Activated naive CD4-positive, alpha-beta T cell treated with anti-CD3 and anti-CD28 coated beads for 36 hours (primary cell): ENCODE measurements at regions not wholly inside any gene's neighbourhood (a gene's known extent, or its start where the extent isn't known, plus 50 kb on each side); places are given as distances from the start of the nearest gene placed in this dataset.
"Not testable (repeated sequence)": the region's sequence is repeated elsewhere in the genome, so short reads cannot be mapped to it uniquely, and the experiment has no call there.

Source experiments
- CTCF ChIA-PET: fragments of 350-600 bp; sonication (Branson Sonifier 250); formaldehyde crosslinking; loops from one replicate; lab custom pipeline; 2021; ENCODE audit warnings: antibody characterized with exemption; lab: Charles Lee
- DNase-seq: peaks from one replicate; pipeline ENCODE4 v3.0.0-alpha.2; 2020
- H3K27ac Mint-ChIP-seq: one replicate; pipeline ENCODE4 v1.8.0; 2021; ENCODE audit warnings: mild to moderate bottlenecking, mixed read lengths
- H3K27me3 Mint-ChIP-seq: one replicate; pipeline ENCODE4 v1.8.0; 2021; ENCODE audit warnings: low read depth, mixed read lengths
- H3K36me3 Mint-ChIP-seq: one replicate; pipeline ENCODE4 v1.8.0; 2021; ENCODE audit warnings: low read depth, mixed read lengths
- H3K4me1 Mint-ChIP-seq: one replicate; pipeline ENCODE4 v1.8.0; 2021; ENCODE audit warnings: low read depth, mixed read lengths
- H3K4me3 Mint-ChIP-seq: one replicate; pipeline ENCODE4 v1.8.0; 2021; ENCODE audit warnings: mild to moderate bottlenecking, moderate library complexity, mixed read lengths
- H3K9me3 Mint-ChIP-seq: one replicate; pipeline ENCODE4 v1.8.0; 2021; ENCODE audit warnings: mixed read lengths
- intact Hi-C: fragments of 100-400 bp; cut with micrococcal nuclease; formaldehyde crosslinking; loops from one replicate; pipeline ENCODE4 v1.15.1; 2023

GRCh38 chr5:163248871-163249270 is 188.5 kb upstream of the CCNG1 start:
- Mint-ChIP-seq H3K4me1 (no peaks in the 10 kb centered on the region), H3K4me3 (no peak overlapping the region), H3K36me3 (no peaks in the 10 kb centered on the region), H3K27me3 (no peaks in the 10 kb centered on the region), H3K27ac (no peak overlapping the region), H3K9me3 (no peaks in the 10 kb centered on the region)
- intact Hi-C loops: no loop called here
- CTCF ChIA-PET: interaction anchor here (0.9 kb wide), 1 partner anchor 9 kb away, joined by 3 read pairs; no protein-coding TSS in a partner anchor
- no peak for DNase-seq

- DNase-seq: no peak
- H3K27me3 Mint-ChIP-seq: no peaks in the 10 kb centered on the region
- no peaks in the 10 kb centered on the region for H3K4me1 Mint-ChIP-seq
- intact Hi-C loops: no loop called here
- no peaks in the 10 kb centered on the region for H3K36me3 Mint-ChIP-seq
- no peak overlapping the region for H3K27ac Mint-ChIP-seq
- CTCF ChIA-PET: no interaction called here
- no peaks in the 10 kb centered on the region for H3K9me3 Mint-ChIP-seq
- H3K4me3 Mint-ChIP-seq: no peak overlapping the region
These were observed 184.4 kb upstream of the CCNG1 start for GRCh38 chr5:163252950-163253349.

GRCh38 chr5:163259495-163259894 is 177.9 kb upstream of the CCNG1 start:
- Mint-ChIP-seq H3K36me3 (no peaks in the 10 kb centered on the region), H3K4me1 (no peaks in the 10 kb centered on the region), H3K9me3 (no peaks in the 10 kb centered on the region), H3K27ac (no peak overlapping the region), H3K4me3 (no peak overlapping the region), H3K27me3 (no peaks in the 10 kb centered on the region)
- CTCF ChIA-PET: interaction anchor here (0.7 kb wide), 1 partner anchor 12 kb away, joined by 4 read pairs; no protein-coding TSS in a partner anchor
- intact Hi-C loops: no loop called here
- DNase-seq: no peak

- Mint-ChIP-seq H3K9me3 (no peaks in the 10 kb centered on the region), H3K27me3 (no peaks in the 10 kb centered on the region), H3K4me1 (no peaks in the 10 kb centered on the region), H3K4me3 (no peak overlapping the region), H3K27ac (no peak overlapping the region), H3K36me3 (no peaks in the 10 kb centered on the region)
- no peak for DNase-seq
- intact Hi-C loops: no loop called here
- CTCF ChIA-PET: no interaction called here
These were observed 176.9 kb upstream of the CCNG1 start for GRCh38 chr5:163260471-163260870.

- H3K36me3 Mint-ChIP-seq: no peaks in the 10 kb centered on the region
- no peak overlapping the region for H3K27ac Mint-ChIP-seq
- no peaks in the 10 kb centered on the region for H3K27me3 Mint-ChIP-seq
- no peak overlapping the region for H3K4me3 Mint-ChIP-seq
- CTCF ChIA-PET: no interaction called here
- H3K4me1 Mint-ChIP-seq: no peaks in the 10 kb centered on the region
- no peaks in the 10 kb centered on the region for H3K9me3 Mint-ChIP-seq
- intact Hi-C loops: no loop called here
- no peak for DNase-seq
These were observed 176.4 kb upstream of the CCNG1 start for GRCh38 chr5:163260961-163261360.

GRCh38 chr5:163261647-163262269 is 175.6 kb upstream of the CCNG1 start:
- no peak for DNase-seq
- H3K36me3 Mint-ChIP-seq: no peaks in the 10 kb centered on the region

GRCh38 chr5:163266249-163266648 is 171.1 kb upstream of the CCNG1 start:
- H3K36me3 Mint-ChIP-seq, H3K4me3 Mint-ChIP-seq, H3K27me3 Mint-ChIP-seq, H3K27ac Mint-ChIP-seq, DNase-seq, CTCF ChIA-PET, intact Hi-C loops, H3K9me3 Mint-ChIP-seq, H3K4me1 Mint-ChIP-seq: not testable (repeated sequence)

More at GRCh38 chr5:163261647-163262269, 175.6 kb upstream of the CCNG1 start:
- CTCF ChIA-PET: no interaction called here
- Mint-ChIP-seq H3K4me3 (no peak overlapping the region), H3K27ac (no peak overlapping the region), H3K27me3 (no peaks in the 10 kb centered on the region), H3K4me1 (no peaks in the 10 kb centered on the region), H3K9me3 (no peaks in the 10 kb centered on the region)
- intact Hi-C loops: no loop called here

- DNase-seq: no peak
- CTCF ChIA-PET: no interaction called here
- Mint-ChIP-seq H3K9me3 (no peaks in the 10 kb centered on the region), H3K27me3 (no peaks in the 10 kb centered on the region), H3K36me3 (no peaks in the 10 kb centered on the region), H3K4me3 (no peak overlapping the region), H3K27ac (no peak overlapping the region), H3K4me1 (no peaks in the 10 kb centered on the region)
- intact Hi-C loops: no loop called here
These were observed 167.8 kb upstream of the CCNG1 start for GRCh38 chr5:163269624-163270023.

- Mint-ChIP-seq H3K27ac (no peak overlapping the region), H3K27me3 (no peaks in the 10 kb centered on the region), H3K9me3 (peaks cover 2% of the 10 kb centered on the region), H3K4me3 (no peak overlapping the region), H3K4me1 (no peaks in the 10 kb centered on the region), H3K36me3 (no peaks in the 10 kb centered on the region)
- CTCF ChIA-PET: no interaction called here
- intact Hi-C loops: no loop called here
- DNase-seq: no peak
These were observed 160.9 kb upstream of the CCNG1 start for GRCh38 chr5:163276466-163276865.

GRCh38 chr5:163280897-163281296 is 156.5 kb upstream of the CCNG1 start:
- DNase-seq, H3K36me3 Mint-ChIP-seq, H3K4me1 Mint-ChIP-seq, intact Hi-C loops, H3K27ac Mint-ChIP-seq, H3K27me3 Mint-ChIP-seq, CTCF ChIA-PET, H3K9me3 Mint-ChIP-seq, H3K4me3 Mint-ChIP-seq: not testable (repeated sequence)

- H3K27ac Mint-ChIP-seq: no peak overlapping the region
- DNase-seq: no peak
- no peak overlapping the region for H3K4me3 Mint-ChIP-seq
- intact Hi-C loops: no loop called here
- H3K27me3 Mint-ChIP-seq: no peaks in the 10 kb centered on the region
- H3K36me3 Mint-ChIP-seq: no peaks in the 10 kb centered on the region
- CTCF ChIA-PET: no interaction called here
- H3K4me1 Mint-ChIP-seq: no peaks in the 10 kb centered on the region
- peaks cover 5% of the 10 kb centered on the region for H3K9me3 Mint-ChIP-seq
These were observed 155.9 kb upstream of the CCNG1 start for GRCh38 chr5:163281512-163281911.

GRCh38 chr5:163293836-163294235 is 143.6 kb upstream of the CCNG1 start:
- no peaks in the 10 kb centered on the region for H3K4me1 Mint-ChIP-seq
- no peak overlapping the region for H3K4me3 Mint-ChIP-seq
- H3K9me3 Mint-ChIP-seq: no peaks in the 10 kb centered on the region
- DNase-seq: no peak
- CTCF ChIA-PET: interaction anchor here (1.0 kb wide), 1 partner anchor 114 kb away, joined by 3 read pairs; no protein-coding TSS in a partner anchor
- intact Hi-C loops: no loop called here
- peaks cover 13% of the 10 kb centered on the region for H3K27me3 Mint-ChIP-seq
- H3K27ac Mint-ChIP-seq: peak overlapping the region; percentile 9
- H3K36me3 Mint-ChIP-seq: no peaks in the 10 kb centered on the region

- Mint-ChIP-seq H3K27me3 (peaks cover 8% of the 10 kb centered on the region), H3K4me1 (no peaks in the 10 kb centered on the region), H3K27ac (no peak overlapping the region), H3K9me3 (no peaks in the 10 kb centered on the region), H3K4me3 (no peak overlapping the region), H3K36me3 (no peaks in the 10 kb centered on the region)
- CTCF ChIA-PET: no interaction called here
- intact Hi-C loops: no loop called here
- DNase-seq: no peak
These were observed 133.7 kb upstream of the CCNG1 start for GRCh38 chr5:163303718-163304117.
